WTC11 (cell line): ENCODE measurements at regions not wholly inside any gene's neighbourhood (a gene's known extent, or its start where the extent isn't known, plus 50 kb on each side); places are given as distances from the start of the nearest gene placed in this dataset.

Experiments
- ATAC-seq: fragments of 200-7000 bp; cut with Tn5 transposase; 2 replicates; pipeline ENCODE4 v1.10.0; 2021; ENCODE audit warnings: mild to moderate bottlenecking, moderate library complexity
- CTCF ChIA-PET: fragments of 300-600 bp; sonication (Branson Sonifier 250); formaldehyde crosslinking; loops from one replicate; lab custom pipeline; 2021; ENCODE audit warnings: antibody characterized with exemption; lab: Charles Lee
- POLR2A ChIA-PET: fragments of 350-600 bp; sonication (Branson Sonifier 250); formaldehyde crosslinking; loops from one replicate; lab custom pipeline; 2021; ENCODE audit warnings: antibody characterized with exemption; lab: Charles Lee
- DNase-seq: peaks from one replicate; pipeline ENCODE4 v3.0.0; 2021; ENCODE audit warnings: low spot score
- H3K27ac Mint-ChIP-seq: 2 replicates; pipeline ENCODE4 v1.8.0; 2021; ENCODE audit warnings: mixed read lengths
- H3K27me3 Mint-ChIP-seq: 2 replicates; pipeline ENCODE4 v1.8.0; 2021; ENCODE audit warnings: low read depth, mild to moderate bottlenecking, moderate library complexity, mixed read lengths
- H3K36me3 Mint-ChIP-seq: 2 replicates; pipeline ENCODE4 v1.8.0; 2021; ENCODE audit warnings: mixed read lengths
- H3K4me1 Mint-ChIP-seq: 2 replicates; pipeline ENCODE4 v1.8.0; 2022; ENCODE audit warnings: mixed read lengths
- H3K4me3 Mint-ChIP-seq: 2 replicates; pipeline ENCODE4 v1.8.0; 2021; ENCODE audit warnings: mild to moderate bottlenecking, moderate library complexity, mixed read lengths
- H3K9me3 Mint-ChIP-seq: 2 replicates; pipeline ENCODE4 v1.8.0; 2021; ENCODE audit warnings: mixed read lengths
- ARID4B ChIP-seq: sonication (generic); formaldehyde crosslinking; IDR thresholded peaks from 2 replicates; pipeline ENCODE4 v1.8.0; 2023; ENCODE audit warnings: missing genetic modification reagents, mild to moderate bottlenecking, borderline replicate concordance
- ATF1 ChIP-seq: sonication (generic); formaldehyde crosslinking; IDR thresholded peaks from 2 replicates; pipeline ENCODE4 v1.8.1; 2023; ENCODE audit warnings: mild to moderate bottlenecking, moderate library complexity, missing genetic modification reagents
- E2F1 ChIP-seq: sonication (generic); formaldehyde crosslinking; IDR thresholded peaks from 2 replicates; pipeline ENCODE4 v1.8.0; 2022; ENCODE audit warnings: mild to moderate bottlenecking, missing genetic modification reagents
- FOXP1 ChIP-seq: sonication (generic); formaldehyde crosslinking; IDR thresholded peaks from 2 replicates; pipeline ENCODE4 v1.8.0; 2022; ENCODE audit warnings: missing genetic modification reagents, mild to moderate bottlenecking, moderate library complexity, borderline replicate concordance
- GTF2I ChIP-seq: fragments of 250-450 bp; sonication (Bioruptor Pico); conservative IDR thresholded peaks from 2 replicates; pipeline ENCODE4 v1.4.0; 2021; ENCODE audit warnings: mild to moderate bottlenecking
- HMGA2 ChIP-seq: fragments of 250-450 bp; sonication (Bioruptor Pico); IDR thresholded peaks from 2 replicates; pipeline ENCODE4 v1.4.0; 2021; ENCODE audit warnings: mild to moderate bottlenecking, moderate library complexity
- MXD4 ChIP-seq: fragments of 250-450 bp; sonication (Bioruptor Pico); IDR thresholded peaks from 2 replicates; pipeline ENCODE4 v1.8.0; 2021; ENCODE audit warnings: mild to moderate bottlenecking, moderate library complexity, borderline replicate concordance
- NFYB ChIP-seq: sonication (generic); formaldehyde crosslinking; conservative IDR thresholded peaks from 2 replicates; pipeline ENCODE4 v1.8.0; 2022; ENCODE audit warnings: low read depth, missing genetic modification reagents
- NR2C2 ChIP-seq: sonication (generic); formaldehyde crosslinking; IDR thresholded peaks from 2 replicates; pipeline ENCODE4 v1.8.0; 2022; ENCODE audit warnings: mild to moderate bottlenecking, missing genetic modification reagents
- TP53 ChIP-seq: sonication (generic); formaldehyde crosslinking; IDR thresholded peaks from 2 replicates; pipeline ENCODE4 v1.8.1; 2023; ENCODE audit warnings: mild to moderate bottlenecking, missing genetic modification reagents
- ZBTB21 ChIP-seq: sonication (generic); formaldehyde crosslinking; IDR thresholded peaks from 2 replicates; pipeline ENCODE4 v1.8.1; 2023; ENCODE audit warnings: mild to moderate bottlenecking, missing genetic modification reagents, borderline replicate concordance
- ZNF263 ChIP-seq: sonication (generic); formaldehyde crosslinking; IDR thresholded peaks from 2 replicates; pipeline ENCODE4 v1.8.1; 2022; ENCODE audit warnings: low read depth, mild to moderate bottlenecking, moderate library complexity, missing genetic modification reagents
- ZNF671 ChIP-seq: fragments of 250-450 bp; sonication (Bioruptor Pico); IDR thresholded peaks from 2 replicates; pipeline ENCODE4 v1.8.0; 2021; ENCODE audit warnings: mild to moderate bottlenecking
- TF ChIP-seq, protein P1 (sequence below): sonication (generic); formaldehyde crosslinking; IDR thresholded peaks from 2 replicates; pipeline ENCODE4 v1.8.1; 2022; ENCODE audit warnings: mild to moderate bottlenecking, moderate library complexity, missing genetic modification reagents
- TF ChIP-seq, protein P2 (sequence below): sonication (generic); formaldehyde crosslinking; IDR thresholded peaks from 2 replicates; pipeline ENCODE4 v1.8.1; 2023; ENCODE audit warnings: mild to moderate bottlenecking, missing genetic modification reagents, moderate library complexity
- TF ChIP-seq, protein P3 (sequence below): fragments of 250-450 bp; sonication (Bioruptor Pico); IDR thresholded peaks from 2 replicates; pipeline ENCODE4 v2.1.2; 2022; ENCODE audit warnings: mild to moderate bottlenecking, moderate library complexity
- TF ChIP-seq, protein P4 (sequence below): sonication (generic); formaldehyde crosslinking; IDR thresholded peaks from 2 replicates; pipeline ENCODE4 v1.8.1; 2023; ENCODE audit warnings: mild to moderate bottlenecking, missing genetic modification reagents, borderline replicate concordance
- TF ChIP-seq, protein P5 (sequence below): sonication (generic); formaldehyde crosslinking; conservative IDR thresholded peaks from 2 replicates; pipeline ENCODE4 v1.8.1; 2022; ENCODE audit warnings: mild to moderate bottlenecking, missing genetic modification reagents
- TF ChIP-seq, protein P6 (sequence below): sonication (generic); formaldehyde crosslinking; IDR thresholded peaks from 2 replicates; pipeline ENCODE4 v1.8.1; 2023; ENCODE audit warnings: mild to moderate bottlenecking, missing genetic modification reagents, moderate library complexity

DNA sequence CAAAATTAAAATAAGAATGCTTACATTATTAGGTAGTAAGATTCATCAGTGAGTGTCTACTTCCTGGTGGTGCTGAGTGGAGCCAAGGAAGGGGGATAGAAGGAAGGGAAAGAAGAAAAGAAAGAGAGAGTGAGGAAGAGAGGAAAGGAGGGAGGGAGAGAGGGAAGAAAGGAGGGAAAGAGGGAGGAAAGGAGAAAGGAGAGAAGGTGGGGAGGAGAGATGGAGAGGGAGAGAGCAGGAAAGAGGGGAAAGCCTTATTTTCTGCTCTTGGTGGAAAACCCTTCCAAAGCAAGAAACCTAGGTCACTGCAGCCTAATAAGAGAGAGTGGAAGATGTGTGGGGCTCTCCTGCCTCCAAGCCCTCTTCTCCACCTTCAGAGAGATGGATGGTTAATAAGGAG, 90.2 kb upstream of the EEF1E1 start (continued):
- TF ChIP-seq ZBTB21 (CRISPR knock-in tag) (no peak), ZNF671 (CRISPR knock-in tag) (no peak), ZNF263 (no peak)

DNA sequence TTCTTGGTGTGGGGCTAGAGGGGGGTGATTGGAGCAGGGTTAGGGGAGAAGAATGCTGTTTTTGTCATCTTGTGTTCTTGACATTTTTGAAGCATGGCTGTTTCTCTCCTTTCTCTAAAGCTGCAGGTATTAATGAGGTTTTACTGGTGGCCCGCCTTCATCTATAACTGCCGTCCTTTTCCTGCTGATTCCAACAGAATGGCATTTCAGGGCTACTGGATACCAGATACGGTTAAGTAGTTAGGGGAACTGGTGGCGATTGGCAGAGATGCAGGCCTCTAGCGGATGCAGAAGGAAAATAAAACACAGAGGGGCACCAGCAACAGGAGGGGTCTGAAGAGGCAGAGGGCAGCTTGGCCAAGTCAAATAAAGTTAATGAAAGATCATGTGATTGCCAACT, 89.7 kb upstream of the EEF1E1 start:
- Mint-ChIP-seq H3K27ac (peak overlapping the region; percentile 77; the same call in 1 of the 2 replicates), H3K36me3 (no peaks in the 10 kb centered on the region), H3K9me3 (peaks cover 4% of the 10 kb centered on the region; the same call in 1 of the 2 replicates), H3K4me1 (peaks cover 30% of the 10 kb centered on the region), H3K27me3 (no peaks in the 10 kb centered on the region; the same call in 1 of the 2 replicates), H3K4me3 (no peak overlapping the region)
- ChIA-PET CTCF (interaction anchor here (1.1 to 2.3 kb wide), 4 partner anchors 11 to 61 kb away, joined by 3 to 8 read pairs (median 4); no protein-coding TSS in a partner anchor), POLR2A (no interaction called here)
- DNase-seq = no peak
- peak; percentile 72 for ATAC-seq
- TF ChIP-seq ARID4B (CRISPR knock-in tag) (no peak), HMGA2 (CRISPR knock-in tag) (no peak), NFYB (CRISPR knock-in tag) (no peak), NR2C2 (CRISPR knock-in tag) (no peak), GTF2I (CRISPR knock-in tag) (no peak), ATF1 (no peak), MXD4 (no peak), E2F1 (no peak)
- TF ChIP-seq, protein P1, sequence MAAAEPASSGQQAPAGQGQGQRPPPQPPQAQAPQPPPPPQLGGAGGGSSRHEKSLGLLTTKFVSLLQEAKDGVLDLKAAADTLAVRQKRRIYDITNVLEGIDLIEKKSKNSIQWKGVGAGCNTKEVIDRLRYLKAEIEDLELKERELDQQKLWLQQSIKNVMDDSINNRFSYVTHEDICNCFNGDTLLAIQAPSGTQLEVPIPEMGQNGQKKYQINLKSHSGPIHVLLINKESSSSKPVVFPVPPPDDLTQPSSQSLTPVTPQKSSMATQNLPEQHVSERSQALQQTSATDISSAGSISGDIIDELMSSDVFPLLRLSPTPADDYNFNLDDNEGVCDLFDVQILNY (CRISPR knock-in tag) = no peak
- TF ChIP-seq, protein P2, sequence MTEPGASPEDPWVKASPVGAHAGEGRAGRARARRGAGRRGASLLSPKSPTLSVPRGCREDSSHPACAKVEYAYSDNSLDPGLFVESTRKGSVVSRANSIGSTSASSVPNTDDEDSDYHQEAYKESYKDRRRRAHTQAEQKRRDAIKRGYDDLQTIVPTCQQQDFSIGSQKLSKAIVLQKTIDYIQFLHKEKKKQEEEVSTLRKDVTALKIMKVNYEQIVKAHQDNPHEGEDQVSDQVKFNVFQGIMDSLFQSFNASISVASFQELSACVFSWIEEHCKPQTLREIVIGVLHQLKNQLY (CRISPR knock-in tag) = no peak

GRCh38 chr6:8191629-8192028, 89.3 kb upstream of the EEF1E1 start:
- Mint-ChIP-seq H3K27ac (peak overlapping the region; percentile 77; the same call in 1 of the 2 replicates), H3K4me3 (no peak overlapping the region), H3K4me1 (peaks cover 30% of the 10 kb centered on the region), H3K27me3 (no peaks in the 10 kb centered on the region; the same call in 1 of the 2 replicates), H3K9me3 (peaks cover 4% of the 10 kb centered on the region; the same call in 1 of the 2 replicates), H3K36me3 (no peaks in the 10 kb centered on the region)
- POLR2A ChIA-PET = no interaction called here
- CTCF ChIA-PET = interaction anchor here (0.7 to 2.3 kb wide), 5 partner anchors 11 to 60 kb away, joined by 3 to 8 read pairs (median 3); no protein-coding TSS in a partner anchor
- DNase-seq (no peak), ATAC-seq (peak; percentile 27; the same call in 1 of the 2 replicates)
- TF ChIP-seq, protein P3, sequence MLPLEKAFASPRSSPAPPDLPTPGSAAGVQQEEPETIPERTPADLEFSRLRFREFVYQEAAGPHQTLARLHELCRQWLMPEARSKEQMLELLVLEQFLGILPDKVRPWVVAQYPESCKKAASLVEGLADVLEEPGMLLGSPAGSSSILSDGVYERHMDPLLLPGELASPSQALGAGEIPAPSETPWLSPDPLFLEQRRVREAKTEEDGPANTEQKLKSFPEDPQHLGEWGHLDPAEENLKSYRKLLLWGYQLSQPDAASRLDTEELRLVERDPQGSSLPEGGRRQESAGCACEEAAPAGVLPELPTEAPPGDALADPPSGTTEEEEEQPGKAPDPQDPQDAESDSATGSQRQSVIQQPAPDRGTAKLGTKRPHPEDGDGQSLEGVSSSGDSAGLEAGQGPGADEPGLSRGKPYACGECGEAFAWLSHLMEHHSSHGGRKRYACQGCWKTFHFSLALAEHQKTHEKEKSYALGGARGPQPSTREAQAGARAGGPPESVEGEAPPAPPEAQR (CRISPR knock-in tag) = no peak
- TF ChIP-seq, protein P4, sequence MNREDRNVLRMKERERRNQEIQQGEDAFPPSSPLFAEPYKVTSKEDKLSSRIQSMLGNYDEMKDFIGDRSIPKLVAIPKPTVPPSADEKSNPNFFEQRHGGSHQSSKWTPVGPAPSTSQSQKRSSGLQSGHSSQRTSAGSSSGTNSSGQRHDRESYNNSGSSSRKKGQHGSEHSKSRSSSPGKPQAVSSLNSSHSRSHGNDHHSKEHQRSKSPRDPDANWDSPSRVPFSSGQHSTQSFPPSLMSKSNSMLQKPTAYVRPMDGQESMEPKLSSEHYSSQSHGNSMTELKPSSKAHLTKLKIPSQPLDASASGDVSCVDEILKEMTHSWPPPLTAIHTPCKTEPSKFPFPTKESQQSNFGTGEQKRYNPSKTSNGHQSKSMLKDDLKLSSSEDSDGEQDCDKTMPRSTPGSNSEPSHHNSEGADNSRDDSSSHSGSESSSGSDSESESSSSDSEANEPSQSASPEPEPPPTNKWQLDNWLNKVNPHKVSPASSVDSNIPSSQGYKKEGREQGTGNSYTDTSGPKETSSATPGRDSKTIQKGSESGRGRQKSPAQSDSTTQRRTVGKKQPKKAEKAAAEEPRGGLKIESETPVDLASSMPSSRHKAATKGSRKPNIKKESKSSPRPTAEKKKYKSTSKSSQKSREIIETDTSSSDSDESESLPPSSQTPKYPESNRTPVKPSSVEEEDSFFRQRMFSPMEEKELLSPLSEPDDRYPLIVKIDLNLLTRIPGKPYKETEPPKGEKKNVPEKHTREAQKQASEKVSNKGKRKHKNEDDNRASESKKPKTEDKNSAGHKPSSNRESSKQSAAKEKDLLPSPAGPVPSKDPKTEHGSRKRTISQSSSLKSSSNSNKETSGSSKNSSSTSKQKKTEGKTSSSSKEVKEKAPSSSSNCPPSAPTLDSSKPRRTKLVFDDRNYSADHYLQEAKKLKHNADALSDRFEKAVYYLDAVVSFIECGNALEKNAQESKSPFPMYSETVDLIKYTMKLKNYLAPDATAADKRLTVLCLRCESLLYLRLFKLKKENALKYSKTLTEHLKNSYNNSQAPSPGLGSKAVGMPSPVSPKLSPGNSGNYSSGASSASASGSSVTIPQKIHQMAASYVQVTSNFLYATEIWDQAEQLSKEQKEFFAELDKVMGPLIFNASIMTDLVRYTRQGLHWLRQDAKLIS (CRISPR knock-in tag) = no peak
- TF ChIP-seq, protein P5, sequence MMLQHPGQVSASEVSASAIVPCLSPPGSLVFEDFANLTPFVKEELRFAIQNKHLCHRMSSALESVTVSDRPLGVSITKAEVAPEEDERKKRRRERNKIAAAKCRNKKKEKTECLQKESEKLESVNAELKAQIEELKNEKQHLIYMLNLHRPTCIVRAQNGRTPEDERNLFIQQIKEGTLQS = no peak
- no peak for TF ChIP-seq FOXP1 (CRISPR knock-in tag)
- TF ChIP-seq, protein P6, sequence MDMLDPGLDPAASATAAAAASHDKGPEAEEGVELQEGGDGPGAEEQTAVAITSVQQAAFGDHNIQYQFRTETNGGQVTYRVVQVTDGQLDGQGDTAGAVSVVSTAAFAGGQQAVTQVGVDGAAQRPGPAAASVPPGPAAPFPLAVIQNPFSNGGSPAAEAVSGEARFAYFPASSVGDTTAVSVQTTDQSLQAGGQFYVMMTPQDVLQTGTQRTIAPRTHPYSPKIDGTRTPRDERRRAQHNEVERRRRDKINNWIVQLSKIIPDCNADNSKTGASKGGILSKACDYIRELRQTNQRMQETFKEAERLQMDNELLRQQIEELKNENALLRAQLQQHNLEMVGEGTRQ (CRISPR knock-in tag) = no peak
- no peak for TF ChIP-seq TP53
